ENCODE measurements at regions not wholly inside any gene's neighbourhood (a gene's known extent, or its start where the extent isn't known, plus 50 kb on each side); places are given as distances from the start of the nearest gene placed in this dataset.

- no peak for DNase-seq
Observed at GRCh38 chr13:74706801-74707200, 572.6 kb upstream of the KLF12 start.

- DNase-seq: no peak
Observed at GRCh38 chr13:74705438-74705837, 571.2 kb upstream of the KLF12 start.

- no peak for DNase-seq
Observed at GRCh38 chr13:74703855-74704387, 569.7 kb upstream of the KLF12 start.

- no peak for DNase-seq
Observed at GRCh38 chr13:74696148-74696922, 562.1 kb upstream of the KLF12 start.

GRCh38 chr13:74695021-74695800 is 561.0 kb upstream of the KLF12 start:
- no peak for DNase-seq

GRCh38 chr13:74687442-74688182 is 553.4 kb upstream of the KLF12 start:
- no peak for DNase-seq

GRCh38 chr13:74683411-74683810 is 549.2 kb upstream of the KLF12 start:
- DNase-seq: no peak

GRCh38 chr13:74682746-74683145 is 548.5 kb upstream of the KLF12 start:
- DNase-seq: no peak

GRCh38 chr13:74681891-74682290 is 547.7 kb upstream of the KLF12 start:
- DNase-seq: no peak

GRCh38 chr13:74678308-74678965 is 544.2 kb upstream of the KLF12 start:
- DNase-seq: no peak

- no peak for DNase-seq
Observed at GRCh38 chr13:74675972-74676371, 541.8 kb upstream of the KLF12 start.

- no peak for DNase-seq
Observed at GRCh38 chr13:74675182-74675581, 541.0 kb upstream of the KLF12 start.

GRCh38 chr13:74674720-74675119 is 540.5 kb upstream of the KLF12 start:
- DNase-seq: no peak

GRCh38 chr13:74669149-74669548 is 534.9 kb upstream of the KLF12 start:
- DNase-seq: no peak

GRCh38 chr13:74667656-74668203 is 533.5 kb upstream of the KLF12 start:
- DNase-seq: no peak

- no peak for DNase-seq
Observed at GRCh38 chr13:74662905-74663304, 528.7 kb upstream of the KLF12 start.

GRCh38 chr13:74661851-74662250 is 527.6 kb upstream of the KLF12 start:
- no peak for DNase-seq

GRCh38 chr13:74657765-74658164 is 523.6 kb upstream of the KLF12 start:
- no peak for DNase-seq

- no peak for DNase-seq
Observed at GRCh38 chr13:74651121-74651520, 516.9 kb upstream of the KLF12 start.

- DNase-seq: no peak
Observed at GRCh38 chr13:74647991-74648390, 513.8 kb upstream of the KLF12 start.

- DNase-seq: no peak
Observed at GRCh38 chr13:74647211-74647610, 513.0 kb upstream of the KLF12 start.

GRCh38 chr13:74646091-74646490 is 511.9 kb upstream of the KLF12 start:
- DNase-seq: no peak
